Stimulated activated CD8-positive, alpha-beta memory T cell treated with anti-CD3 and anti-CD28 coated beads, Interleukin-7, amount 100 ng/mL, for 4 hours (primary cell): ENCODE measurements at regions not wholly inside any gene's neighbourhood (a gene's known extent, or its start where the extent isn't known, plus 50 kb on each side); places are given as distances from the start of the nearest gene placed in this dataset.
"Not testable (repeated sequence)": the region's sequence is repeated elsewhere in the genome, so short reads cannot be mapped to it uniquely, and the experiment has no call there.

Source experiments
- DNase-seq, 2 donors: peaks; one replicate each; pipeline ENCODE4 v3.0.0-alpha.2; 2020; ENCODE audit warnings: low read depth in 2 of 2

DNA sequence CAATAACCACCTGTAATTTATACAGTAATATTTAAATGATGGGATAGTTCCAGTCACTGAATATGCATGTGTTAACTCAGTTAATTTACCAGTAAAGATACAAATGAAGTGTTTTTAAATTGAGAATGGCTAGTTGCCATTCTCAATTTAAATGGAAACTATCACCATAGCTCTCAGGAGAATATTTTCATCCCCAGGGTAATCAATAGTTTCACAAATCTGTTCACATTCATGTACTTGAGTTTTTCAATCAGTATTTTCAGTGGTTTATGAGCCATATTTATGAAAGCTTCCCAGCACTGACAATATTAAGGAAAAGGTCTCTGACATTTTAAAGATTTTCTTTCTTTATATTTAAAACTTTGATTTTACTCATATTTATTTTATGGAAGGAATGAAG lies 439.3 kb downstream of the MAT2B start:
- no peak for DNase-seq

DNA sequence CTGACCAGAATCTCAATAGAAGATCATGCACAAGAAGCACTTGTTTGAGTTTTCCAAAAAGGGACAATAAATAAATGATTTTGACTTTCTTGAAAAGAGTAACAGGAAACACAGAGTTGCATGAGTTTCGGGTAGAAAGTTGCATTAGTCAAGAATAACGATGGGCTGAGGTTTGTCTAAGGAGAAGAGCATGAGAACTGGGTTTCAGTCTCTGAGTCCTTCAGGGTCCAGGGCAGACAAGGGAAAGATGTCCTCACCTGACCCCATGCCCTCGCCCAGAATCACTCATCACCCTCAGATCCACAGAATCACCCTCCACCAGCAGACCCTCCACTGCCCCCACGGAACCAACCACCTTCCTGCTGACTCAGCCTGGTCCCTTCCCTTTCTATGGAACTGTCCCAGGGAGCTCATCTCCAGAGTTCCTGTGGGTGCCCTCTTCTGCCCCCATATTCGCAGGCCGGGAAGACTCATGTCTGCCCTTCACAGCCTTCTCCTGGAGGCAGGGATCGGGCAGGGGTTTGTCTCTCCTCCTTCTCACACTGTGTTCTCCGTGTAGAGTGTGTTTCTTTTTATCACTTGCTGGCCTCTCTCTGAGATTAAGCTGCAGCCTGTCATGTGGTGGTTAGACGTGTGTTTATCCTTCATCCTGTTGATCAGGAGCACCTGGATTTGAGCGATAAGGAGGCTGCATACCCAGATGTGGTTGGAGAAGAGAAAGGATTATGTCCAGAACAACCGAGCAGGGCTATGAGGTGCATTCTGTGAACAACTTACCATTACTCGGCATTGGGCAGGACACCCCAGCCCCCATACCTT lies 442.6 kb downstream of the MAT2B start:
- no peak for DNase-seq

DNA sequence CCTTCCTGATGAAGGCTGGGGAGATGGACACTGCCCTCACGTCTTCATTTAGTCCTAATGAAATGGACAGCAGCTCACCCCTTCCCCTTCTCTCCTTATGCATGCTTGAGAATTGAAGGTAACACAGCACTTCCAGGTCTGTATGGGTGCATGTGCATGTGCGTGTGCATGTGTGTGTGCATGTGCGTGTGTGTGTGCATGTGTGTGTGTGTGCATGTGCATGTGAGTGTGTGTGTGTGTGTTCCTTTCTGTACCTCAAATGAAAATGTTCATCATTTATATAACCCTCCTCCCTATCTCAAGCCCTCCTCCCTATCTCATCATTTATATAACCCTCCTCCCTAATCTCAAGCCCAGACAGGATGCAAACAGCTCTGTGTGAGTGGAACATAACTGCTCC lies 444.8 kb downstream of the MAT2B start:
- DNase-seq, result no peak

DNA sequence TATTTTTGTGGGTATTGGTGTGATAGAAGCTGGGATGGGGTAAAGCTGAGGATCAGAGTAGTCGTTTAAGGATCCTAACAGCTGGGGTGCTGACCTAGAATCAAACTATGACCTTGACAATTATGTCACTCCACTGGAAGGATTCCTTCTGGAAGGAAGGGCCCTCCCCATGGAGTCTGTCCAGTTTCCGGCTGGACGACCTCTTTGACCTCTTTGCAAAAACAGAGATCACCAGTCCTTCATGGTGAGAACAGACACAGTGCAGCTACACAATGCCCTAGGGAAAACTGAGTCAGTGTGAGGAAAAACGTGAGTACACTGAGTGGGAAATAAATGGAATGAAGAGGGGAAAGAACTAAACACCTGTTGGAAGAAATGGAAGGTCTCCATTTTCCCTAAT lies 445.6 kb downstream of the MAT2B start:
- no peak for DNase-seq

DNA sequence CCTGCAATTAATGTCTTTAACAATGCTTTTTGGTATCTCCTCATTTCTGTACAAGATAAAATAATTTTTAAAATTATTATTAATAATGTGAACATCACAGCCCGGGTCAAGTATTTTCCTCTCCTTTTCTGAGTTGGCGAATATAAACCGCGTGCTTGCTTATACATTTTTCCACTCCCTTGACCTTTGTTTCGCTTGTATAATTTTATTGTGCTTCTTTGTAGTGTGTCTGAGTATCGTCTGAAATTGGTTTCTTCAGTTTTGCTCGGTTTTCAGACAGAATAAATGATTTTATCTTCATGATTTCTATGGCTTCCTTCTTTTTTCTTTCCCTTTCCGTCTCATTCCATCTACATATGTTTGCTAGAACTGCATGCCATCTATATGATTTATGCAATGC lies 448.5 kb downstream of the MAT2B start:
- DNase-seq, result no peak

DNA sequence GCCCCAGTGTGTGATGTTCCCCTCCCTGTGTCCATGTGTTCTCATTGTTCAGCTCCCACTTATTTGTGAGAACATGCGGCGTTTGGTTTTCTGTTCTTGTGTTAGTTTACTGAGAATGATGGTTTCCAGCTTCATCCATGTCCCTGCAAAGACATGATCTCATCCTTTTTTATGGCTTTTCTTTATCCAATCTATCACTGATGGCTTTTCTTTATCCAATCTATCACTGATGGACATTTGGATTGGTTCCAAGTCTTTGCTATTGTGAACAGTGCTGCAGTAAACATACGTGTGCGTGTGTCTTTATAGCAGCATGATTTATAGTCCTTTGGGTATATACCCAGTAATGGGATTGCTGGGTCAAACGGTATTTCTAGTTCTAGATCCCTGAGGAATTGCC lies 455.8 kb downstream of the MAT2B start:
- not testable (repeated sequence) for DNase-seq

DNA sequence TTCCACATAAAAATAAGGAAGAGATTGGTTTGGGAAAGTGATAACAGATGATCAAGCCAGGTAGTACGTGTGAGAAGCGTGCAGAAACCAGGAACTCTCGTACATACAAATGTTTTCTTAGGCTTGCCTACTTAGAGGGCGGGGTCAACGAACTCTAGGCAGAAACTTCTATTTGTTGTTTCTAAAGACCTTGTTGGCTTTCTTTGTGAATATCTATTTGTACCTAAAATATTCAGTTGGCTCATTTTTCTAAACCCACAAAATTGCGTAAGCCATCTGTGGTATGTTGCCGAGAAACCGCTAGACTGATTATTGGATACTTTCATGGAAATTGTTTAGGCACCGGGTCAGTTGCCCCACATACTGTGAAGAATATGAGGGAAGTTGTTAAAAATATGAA lies 458.5 kb downstream of the MAT2B start:
- no peak for DNase-seq

DNA sequence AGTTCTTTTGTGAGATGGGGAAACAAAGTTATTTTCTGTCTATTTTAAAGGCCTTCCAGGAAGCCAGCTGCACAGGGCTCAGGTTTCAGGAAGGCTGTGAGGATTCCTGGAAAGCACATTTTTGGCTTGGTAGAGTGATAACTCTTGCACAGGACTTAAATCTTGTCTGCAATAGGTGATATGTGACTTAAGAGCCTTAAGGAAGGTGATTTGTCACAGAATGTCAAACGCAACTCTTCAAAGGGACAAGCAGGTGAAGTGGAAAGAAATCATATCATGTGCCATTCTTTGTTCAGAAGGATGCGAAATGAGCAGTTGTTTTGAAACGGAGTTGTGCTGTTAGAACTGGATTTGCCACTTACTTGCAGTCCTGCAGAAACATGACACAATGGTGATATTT lies 459.3 kb downstream of the MAT2B start:
- no peak for DNase-seq

DNA sequence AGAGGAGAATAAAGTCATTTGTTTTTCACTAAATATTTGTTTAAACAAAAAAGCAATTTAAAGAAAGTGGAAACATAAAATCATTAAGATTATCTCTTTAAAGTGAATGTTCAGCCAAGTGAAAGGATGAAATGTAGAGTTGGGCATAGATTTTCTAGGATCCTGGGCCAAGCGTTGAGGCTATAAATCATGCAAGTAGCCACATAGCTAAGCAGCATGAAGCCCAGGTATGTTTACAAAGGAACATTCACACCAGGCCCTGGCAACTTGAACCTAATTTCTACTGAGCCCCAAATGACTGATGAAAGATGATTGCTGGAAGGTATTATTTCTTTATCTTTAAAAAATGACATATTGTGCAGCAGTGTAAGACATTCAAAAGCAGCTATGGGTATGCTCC lies 461.8 kb downstream of the MAT2B start:
- DNase-seq, result no peak

DNA sequence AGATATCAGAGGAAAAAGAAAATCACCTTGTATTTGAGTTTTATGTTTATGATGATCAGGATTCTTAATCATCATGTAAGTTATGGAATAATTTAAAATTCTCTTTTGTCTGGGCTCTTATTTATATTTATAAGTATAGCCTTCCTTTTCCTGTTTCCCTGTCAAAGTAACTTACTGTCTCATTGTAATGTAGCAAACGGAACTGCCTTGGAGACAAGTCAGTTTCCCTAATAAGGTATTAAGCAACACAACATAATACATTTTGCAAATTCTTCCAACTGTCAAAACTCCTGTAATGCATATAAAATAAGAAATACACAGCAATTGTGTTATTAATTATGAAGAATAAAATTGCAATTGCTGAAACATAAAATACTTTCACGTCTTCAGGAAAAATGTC lies 463.2 kb downstream of the MAT2B start:
- no peak for DNase-seq

DNA sequence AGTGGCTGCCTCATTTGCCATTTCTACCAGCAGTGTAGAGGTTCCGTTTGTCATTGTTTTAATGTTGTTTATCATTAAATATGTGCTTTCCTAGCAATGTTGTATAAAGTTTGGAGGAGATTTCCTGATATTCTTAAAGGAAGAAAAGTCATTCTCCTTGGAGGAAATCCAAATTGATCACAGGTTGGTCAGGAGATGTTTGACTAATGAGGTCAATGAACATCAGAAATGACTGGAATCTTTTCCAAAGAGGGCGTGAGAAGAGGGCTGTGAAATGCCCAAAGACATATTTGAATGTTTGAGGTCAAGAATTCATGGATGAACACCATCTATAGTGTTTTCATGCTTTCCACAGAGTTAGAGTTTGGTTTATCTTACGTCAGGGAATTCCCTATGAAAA lies 471.3 kb downstream of the MAT2B start:
- DNase-seq, result no peak

DNA sequence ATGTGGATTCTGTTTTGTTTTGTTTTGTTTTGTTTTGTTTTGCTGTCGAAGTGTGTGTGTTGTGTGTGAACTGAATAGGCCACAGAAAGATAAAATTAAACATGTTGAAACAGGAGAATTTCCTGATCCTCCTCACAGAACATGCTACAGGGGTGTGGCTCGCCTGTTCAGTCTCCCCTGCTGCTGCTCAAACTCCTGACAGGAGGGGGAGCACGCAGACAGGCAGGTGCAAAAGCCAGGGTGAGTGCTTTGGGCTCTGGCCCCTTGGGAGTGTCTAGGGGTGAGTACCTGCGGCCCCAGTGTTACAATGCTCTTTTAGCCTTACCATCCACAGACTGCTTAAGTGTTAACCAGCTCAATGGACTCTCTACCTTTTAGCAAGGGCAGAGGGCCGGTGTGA lies 473.5 kb downstream of the MAT2B start:
- DNase-seq, result no peak

DNA sequence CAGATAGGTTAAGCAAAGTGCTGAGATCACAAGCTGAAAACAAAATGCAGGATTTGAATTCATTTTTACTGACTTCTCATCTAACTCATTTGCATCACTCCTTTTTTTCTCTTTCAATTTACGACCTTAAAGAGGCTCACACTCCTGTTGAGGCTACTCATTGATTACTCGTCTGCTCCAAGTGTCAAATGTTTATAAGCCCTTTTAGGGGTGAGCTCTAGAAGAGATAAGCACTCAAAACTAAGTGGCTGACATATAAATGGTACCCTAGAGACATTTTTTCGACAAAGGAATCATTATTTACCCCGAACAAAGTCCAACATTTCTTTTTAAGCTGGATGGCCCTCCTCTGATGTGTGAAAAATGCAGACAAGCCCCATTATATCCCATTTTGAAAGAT lies 483.1 kb downstream of the MAT2B start:
- DNase-seq, result no peak

DNA sequence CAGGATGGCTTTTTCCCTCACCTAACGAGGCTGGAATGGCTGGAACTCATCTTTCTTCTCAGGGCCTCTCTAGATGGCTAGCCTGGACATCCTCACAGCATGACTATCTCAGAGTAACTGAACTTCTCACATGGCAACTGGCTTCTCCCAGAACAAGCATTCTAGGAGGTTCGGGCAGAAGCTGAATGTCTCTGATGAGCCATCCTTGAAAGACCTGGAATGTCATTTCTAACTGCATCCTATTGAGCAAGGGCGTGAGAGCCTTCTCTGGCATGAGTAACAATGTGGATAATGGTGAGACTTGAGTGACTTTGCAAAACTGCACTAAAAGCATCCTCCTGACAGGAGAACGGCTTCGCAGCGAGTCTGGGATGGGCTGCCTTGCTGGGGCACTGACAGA lies 487.7 kb downstream of the MAT2B start:
- no peak for DNase-seq

DNA sequence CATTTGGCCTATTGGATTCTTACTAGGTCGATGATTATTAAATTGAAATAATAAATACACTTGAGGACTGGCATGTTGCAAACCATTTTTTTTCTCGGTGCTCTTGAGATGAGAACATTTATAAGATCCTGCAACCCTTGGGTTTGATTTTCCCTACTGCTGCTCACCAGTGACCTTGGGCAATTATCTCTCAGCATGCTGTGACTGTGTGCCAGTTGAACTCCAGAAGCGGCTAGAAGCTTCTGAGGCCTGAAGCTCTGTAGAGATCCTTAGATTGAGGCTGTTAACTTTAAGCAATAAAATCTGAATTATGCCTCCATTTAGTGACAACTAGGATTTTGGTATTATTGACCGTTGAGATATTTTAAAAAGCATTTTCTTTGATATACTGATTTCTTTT lies 489.8 kb downstream of the MAT2B start:
- no peak for DNase-seq

DNA sequence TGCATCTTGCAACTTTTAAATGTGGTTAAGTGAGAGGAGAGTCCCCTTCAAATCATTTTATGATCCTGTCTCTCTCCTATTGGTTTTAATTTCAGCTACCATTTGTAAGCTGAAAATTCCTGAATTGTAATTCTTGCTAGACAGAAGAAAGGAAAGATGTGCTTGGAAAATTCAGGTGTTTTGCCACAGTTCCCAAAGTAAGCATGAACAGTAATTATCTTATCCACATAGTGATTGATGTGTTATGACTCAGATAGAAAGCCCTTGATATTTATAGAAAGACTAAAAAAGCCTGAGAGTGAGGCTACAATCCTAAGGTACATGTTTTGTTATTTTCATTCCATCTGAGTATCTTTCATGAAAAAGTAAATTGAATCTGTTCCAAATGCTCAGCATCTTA lies 492.5 kb downstream of the MAT2B start:
- no peak for DNase-seq

DNA sequence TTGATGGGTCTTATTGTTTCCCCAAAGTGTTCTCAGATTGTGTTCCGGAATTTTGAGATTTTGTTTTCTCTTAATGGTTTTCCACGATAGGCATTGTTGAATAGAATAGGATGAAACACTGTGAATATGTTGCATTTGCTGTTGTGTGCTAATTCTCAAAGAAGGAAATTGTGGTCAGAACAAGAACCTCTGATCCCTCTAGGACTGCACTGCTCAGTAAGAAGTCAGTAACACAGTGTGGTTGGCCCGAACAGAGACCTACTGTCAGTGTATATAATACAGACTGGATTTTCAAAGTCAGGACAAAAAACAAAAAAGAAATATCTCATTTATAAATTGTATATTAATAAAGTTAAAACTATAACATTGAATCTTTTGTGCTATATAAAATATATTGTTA lies 494.8 kb downstream of the MAT2B start:
- no peak for DNase-seq

DNA sequence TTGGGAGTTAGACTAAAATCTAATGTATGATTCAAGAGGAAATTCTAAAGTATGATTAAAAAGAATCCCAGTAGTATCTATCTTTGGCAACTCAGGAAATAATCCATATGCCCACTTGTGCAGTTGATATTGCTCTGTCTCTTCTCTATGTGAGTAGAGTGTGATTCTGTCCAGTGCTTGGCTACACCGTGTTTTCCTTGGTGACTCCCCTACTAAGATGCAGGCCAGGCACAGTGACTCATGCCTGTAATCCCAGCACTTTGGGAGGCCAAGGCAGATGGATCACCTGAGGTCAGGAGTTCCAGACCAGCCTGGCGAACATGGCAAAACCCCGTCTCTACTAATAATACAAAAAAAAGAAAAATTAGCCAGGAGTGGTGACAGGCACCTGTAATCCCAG lies 495.4 kb downstream of the MAT2B start:
- DNase-seq, result no peak

DNA sequence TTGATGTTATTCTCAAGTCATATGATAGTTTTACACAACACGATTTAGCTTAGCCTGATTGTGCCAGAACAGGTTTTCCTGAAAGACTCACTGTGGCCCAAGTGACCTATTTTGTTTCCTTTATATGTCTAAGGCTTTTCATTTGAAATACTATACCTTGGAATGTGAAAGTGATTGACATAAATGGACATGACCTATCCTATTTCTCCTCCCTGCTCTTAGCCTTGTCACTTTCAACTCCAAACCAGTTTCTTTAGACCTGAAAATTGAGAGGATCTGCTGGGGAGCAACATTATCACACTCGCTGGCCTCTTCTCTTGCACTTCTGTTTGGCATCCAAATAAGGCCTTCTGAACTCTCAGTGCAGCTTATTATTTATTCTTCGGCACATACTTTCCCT lies 496.8 kb downstream of the MAT2B start:
- DNase-seq, result no peak

DNA sequence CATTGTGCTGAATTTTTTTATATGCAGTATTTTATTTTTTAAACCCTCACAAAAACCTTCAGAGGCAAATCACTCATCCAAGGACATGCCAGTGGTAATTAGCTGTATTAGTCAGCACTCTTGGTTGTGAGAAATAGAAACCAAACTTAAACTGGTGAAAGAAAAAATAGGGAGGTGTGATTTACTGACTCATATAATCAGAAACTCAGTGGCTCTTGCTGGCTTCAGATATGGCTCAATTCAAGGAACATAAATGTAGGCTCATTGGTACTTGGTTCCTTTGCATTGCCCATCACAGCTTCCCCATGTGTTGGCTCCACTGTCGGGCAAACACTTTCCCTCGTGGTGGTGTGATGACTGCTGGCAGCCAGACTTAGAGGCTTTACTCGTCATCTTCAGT lies 497.2 kb downstream of the MAT2B start:
- no peak for DNase-seq

DNA sequence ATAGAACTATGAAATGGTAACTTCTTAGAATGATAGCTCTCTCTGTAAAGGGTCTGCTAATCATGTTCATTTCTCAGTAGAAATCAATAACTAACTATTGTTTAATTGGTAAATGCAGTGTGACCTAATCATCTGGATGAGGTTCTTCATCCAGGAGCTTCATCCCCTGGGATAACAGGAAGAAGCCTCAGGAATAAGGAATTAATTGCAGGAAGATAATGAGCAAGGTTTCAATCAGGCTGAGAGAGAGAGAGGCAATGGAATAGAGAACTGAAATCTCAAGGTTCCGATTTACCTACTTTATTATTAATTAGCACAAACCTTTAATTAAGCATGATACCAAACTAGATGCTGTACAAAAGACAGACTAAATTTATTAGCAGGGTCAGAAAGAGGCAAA lies 499.7 kb downstream of the MAT2B start:
- DNase-seq, result no peak

DNA sequence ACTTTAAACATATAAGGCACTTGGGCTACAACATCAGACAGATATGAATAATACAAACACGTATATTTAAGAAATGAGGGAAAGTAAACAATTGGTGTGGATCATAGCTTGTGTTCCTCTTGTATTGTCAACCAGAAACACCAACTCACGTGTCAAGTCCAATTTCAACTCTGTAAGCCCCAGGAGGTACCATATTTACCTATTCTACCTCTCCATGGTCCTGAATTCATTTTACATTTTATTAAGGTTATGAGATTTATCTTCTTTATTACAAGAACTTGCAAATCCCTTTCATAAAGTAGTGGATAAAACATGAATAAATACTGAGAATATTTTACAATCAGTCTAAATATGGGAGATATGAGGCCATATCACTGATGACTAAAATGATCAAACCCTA lies 501.6 kb downstream of the MAT2B start:
- DNase-seq, result no peak

DNA sequence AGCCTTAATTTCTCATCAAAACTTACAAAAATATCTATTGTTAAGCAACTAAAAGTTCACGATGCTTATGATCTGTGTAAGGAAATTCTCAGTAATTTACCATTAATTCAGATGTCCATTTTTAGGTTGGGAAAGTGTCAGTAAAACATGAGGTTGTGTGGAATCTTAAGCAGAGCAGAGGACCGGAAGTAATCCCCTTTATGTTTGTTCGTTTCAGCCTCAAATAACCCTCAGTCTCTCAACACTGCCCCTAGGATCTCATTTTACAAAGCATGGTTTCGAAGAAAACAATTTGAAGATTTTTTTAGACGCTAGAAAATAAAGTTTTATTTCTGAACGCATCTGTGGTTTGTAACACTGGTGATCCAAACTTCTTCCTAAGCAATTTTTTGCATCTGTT lies 504.2 kb downstream of the MAT2B start:
- DNase-seq, result no peak

DNA sequence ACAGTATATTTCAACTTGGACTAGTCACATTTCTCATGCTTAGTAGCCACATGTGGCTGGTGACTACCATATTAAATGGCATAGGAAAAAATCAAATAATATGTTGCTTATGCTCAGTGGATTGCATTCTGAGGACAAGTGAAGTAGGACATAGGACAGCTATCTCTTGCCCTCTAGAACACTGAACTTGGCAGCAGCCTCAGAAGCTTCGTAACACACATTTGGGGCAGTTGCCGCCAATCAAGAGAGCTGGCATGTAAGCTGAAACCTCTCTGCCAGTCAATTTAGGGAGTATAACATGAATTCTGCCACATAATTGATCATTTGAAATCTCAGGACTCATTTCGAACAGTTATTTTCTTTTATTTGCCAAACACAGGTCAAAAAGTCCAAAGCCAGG lies 505.5 kb downstream of the MAT2B start:
- no peak for DNase-seq
